NCI-H1105 (cell line): ENCODE measurements at regions not wholly inside any gene's neighbourhood (a gene's known extent, or its start where the extent isn't known, plus 50 kb on each side); places are given as distances from the start of the nearest gene placed in this dataset.
"Not testable (repeated sequence)": the region's sequence is repeated elsewhere in the genome, so short reads cannot be mapped to it uniquely, and the experiment has no call there.

ENCODE experiments used
- DNase-seq: peaks from one replicate; lab custom pipeline; 2025; lab: John Stamatoyannopoulos, UW

DNA sequence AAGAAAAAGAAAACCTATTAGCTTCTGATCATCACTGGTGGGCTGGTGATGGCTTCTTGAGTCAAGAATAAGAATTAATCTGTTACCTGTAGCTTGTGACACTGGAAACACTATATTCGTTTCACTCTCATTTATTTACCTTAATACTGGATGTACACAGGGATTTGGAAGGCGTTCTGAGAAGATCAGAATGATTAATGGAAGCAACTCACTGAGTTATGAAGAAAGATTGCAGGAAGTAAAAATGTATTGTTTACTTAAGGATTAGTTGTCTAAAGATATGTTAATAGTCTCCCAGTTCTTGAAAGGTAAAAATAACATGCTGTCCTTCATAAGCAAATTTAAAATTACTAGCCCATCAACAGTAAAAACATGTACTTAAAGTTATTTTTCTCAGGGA is 644.9 kb upstream of the NCAM2 start:
- no peak for DNase-seq

DNA sequence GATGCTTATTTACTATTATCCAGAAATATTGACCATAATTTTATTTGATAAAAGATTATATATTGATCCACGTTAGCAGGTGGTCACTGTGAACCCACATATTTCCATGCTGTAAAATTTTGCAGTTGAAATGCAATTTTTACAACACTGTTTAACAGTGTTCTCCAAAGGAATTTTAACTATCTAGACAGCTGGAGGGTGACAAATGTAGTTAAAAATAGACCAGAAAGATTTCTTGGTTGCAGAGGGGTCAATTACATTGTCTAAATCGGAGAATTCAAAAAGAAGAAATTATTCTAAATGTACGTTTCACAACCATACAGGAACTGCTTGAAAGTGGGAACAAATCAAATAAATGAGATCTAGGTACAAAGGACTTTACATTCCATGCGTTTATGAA is 625.2 kb upstream of the NCAM2 start:
- no peak for DNase-seq

- no peak for DNase-seq
Observed at GRCh38 chr21:20377250-20377649, 621.0 kb upstream of the NCAM2 start.

GRCh38 chr21:20388400-20388799 is 609.8 kb upstream of the NCAM2 start:
- no peak for DNase-seq

DNA sequence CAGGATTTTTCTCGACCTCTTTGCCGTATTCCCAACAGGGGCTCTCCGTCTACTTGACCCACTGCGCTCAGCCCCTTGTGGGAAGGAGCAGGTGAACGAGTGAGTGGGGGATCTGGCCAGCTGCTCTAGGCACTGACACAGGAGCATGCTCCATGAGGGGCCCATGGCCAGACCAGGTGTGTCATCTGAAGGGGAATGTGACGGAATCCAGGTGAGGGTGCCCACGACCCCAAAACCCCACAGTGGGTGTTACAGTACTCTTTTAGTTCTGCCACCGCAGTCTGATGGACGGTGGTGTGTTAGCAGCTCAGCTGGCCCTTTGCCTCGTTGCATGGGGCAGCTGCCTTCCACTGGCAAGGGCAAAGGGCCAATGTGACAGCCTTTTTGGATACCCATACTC is 601.4 kb upstream of the NCAM2 start:
- DNase-seq, result no peak

DNA sequence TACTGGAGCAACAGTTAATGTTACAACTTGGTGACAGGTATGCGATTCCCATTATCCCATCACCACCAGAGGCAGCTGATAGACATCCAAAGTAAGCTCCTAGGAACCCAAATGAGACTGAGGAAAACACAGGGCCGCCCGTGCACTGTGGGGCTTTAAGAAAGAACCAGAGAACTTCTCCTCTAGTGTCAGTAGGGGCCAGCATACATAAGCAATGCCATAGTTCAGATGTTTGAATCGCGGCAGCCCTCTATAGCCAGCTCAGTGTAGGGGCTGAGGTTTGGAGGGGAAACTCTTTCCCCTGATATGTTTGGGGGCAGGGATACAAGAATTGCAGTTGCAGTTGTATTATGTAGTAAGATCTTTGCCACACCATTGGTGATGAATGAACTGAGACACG is 593.3 kb upstream of the NCAM2 start:
- DNase-seq, result no peak

DNA sequence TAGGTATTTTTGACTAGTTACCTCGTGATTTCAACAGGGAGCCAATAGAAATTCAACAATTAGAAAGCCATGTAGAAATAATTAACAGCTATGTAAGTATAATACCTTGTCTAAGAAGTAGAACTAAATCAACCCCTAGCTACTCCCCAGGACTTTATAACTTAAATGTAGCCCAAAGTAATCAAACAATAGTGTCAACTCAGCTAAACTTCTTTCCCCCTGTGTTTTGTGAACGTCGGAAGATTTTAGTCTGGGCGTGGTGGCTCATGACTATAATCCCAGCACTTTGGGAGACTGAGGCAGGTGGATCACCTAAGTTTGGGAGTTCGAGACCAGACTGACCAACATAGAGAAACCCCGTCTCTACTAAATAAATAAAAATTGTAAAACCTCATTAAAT is 579.9 kb upstream of the NCAM2 start:
- DNase-seq, result no peak

DNA sequence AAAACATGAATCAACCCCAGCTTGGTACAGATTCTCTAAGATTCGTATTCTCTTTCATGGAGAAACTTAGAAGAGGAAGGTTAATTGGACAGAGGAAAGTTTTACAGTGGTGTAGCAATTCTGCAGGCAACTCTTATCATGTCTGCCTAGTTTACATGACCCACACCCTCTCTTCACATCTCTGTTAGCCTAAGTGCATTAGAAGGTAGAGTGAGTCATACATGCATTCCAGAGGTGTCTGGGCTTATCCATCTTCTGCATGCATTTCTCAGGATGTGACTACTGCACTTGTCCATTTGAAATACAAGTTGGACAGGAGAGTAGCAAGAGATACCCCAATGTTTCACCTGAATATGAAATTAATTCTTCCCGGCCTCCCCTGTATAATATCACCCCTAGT is 578.4 kb upstream of the NCAM2 start:
- no peak for DNase-seq

- no peak for DNase-seq
Observed at GRCh38 chr21:20424943-20425342, 573.3 kb upstream of the NCAM2 start.

GRCh38 chr21:20425856-20426255 is 572.4 kb upstream of the NCAM2 start:
- DNase-seq, result no peak

GRCh38 chr21:20440338-20440737 is 557.9 kb upstream of the NCAM2 start:
- no peak for DNase-seq

DNA sequence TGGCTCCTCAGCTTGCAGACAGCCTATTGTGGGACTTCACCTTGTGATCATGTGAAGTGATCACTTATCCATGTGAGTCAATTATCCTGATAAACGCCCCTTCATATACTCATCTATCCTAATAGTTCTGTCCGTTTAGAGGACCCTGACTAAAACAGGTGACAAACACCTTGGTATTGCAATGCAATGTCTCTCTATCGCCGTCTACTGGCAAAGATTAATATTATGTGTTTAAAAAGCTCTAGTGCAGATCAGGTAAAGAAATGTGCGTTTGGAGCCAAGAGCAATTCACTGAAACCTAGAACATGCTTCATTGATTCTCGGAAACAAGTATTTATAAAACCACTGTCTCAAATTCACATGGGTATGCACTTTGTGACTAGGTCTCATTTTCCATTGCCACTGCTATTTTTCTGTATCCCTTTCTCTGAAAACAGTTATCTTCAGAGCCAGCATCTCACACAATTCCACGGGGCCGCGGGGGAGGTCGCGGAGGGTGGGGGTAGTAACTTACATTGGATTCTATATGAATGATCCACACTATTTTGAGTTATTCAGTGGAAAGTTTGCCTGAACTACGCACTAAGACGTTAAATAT is 554.6 kb upstream of the NCAM2 start:
- no peak for DNase-seq

DNA sequence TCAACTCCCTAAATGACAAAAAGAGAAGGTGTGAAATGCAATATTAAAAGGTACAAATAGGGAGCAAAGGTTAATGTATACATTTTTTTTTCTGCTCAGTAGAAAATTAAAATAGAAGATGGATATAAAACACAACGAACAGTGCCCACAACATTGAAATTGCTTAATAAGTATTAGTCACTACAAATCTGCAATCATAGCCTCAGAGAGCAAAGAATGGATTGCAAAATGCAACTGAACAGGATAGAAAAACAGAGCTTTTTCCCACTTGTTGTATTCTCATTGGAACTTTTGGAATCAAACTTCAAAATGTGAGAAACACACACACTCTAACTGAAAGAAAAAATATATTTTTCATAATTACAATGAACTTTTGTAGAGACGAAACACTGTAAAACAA is 552.2 kb upstream of the NCAM2 start:
- DNase-seq, result no peak

GRCh38 chr21:20451046-20451445 is 547.2 kb upstream of the NCAM2 start:
- no peak for DNase-seq

DNA sequence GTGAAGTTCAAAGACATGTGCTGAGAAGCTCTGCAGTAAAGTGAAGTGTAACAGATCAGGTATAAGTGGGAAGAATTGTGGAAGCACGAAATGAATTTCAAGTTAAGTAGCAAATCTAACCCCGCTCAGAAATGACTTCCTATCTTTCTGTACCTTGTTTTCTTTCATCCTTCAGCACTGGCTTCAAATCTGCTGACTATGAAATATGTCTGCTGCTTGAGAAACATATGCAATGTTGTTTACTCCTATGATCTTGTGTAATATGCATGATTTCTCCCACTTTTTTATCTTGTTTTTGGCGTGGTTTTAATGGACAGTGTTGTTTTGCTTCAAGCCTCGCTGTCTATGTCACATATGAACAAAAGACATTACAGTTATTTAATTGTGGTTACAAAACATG is 545.3 kb upstream of the NCAM2 start:
- no peak for DNase-seq

- DNase-seq, result no peak
Observed at GRCh38 chr21:20459838-20460237, 538.4 kb upstream of the NCAM2 start.

DNA sequence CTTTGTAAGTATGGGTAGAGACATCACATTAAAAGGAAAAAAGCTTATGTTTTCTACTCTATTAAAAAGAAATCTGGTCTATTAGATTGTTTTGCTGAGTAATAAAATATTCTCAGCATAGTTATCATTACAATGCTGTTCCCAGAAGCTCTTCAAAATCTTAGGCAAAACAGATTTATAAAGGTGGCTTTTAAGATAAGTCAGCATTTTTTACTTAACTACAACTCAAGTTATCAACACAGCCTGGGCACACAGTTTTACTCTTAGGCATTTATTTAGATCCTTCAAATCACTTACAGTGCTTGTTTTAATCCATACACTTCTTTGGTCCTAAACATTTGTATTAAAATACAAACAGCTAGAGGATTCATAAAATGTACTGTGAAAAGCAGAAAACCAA is 534.8 kb upstream of the NCAM2 start:
- no peak for DNase-seq

DNA sequence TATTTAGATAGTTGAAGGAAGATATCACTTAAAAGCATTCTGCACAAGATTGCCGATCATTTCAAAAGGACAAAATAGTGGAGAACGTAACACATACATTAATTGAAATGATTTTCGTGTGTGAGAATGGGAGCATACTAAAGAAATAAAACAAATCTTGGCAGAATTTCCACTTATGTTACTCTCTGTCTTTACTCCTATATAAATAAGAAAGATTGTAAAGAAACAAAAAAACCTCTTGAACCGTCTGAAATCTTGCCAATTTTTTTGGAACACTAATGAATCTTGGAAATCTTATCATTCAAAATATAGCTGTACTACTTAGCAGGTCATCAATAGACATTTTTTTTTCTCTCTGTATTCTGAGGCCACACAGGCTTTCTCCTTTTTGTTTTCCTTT is 528.8 kb upstream of the NCAM2 start:
- no peak for DNase-seq

DNA sequence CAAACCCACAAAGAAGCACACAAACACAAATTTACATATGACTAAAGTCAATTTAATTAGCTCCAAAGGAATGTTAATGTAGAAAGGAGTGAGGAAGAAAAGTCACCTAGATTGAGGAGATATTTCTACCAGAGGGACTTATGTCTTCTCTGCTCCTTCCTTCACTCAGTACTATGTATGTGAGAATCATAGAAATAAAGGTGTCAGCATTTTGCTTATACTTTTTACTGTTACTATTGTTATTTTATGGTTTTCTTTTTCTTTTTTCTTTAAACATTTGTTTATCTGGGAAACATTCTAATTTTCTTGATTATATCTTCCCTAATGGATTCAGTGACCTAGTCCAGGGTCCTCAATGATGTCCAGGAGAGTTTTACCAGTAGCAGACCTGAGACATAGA is 511.9 kb upstream of the NCAM2 start:
- DNase-seq, result no peak

DNA sequence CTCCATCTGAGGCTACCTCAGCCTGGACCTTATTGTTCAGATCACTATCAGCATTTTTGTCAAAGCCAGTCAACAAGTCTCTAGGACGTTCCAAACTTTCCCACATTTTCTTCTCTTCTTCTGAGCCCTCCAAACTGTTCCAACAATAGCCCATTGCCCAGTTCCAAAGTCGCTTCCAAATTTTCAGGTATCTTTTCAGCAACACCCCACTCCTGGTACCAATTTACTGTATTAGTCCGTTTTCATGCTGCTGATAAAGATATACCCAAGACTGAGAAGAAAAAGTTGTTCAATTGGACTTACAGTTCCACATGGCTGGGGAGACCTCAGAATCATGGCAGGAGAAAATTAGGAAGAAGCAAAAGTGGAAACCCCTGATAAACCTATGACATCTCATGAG is 495.3 kb upstream of the NCAM2 start:
- DNase-seq, result not testable (repeated sequence)

GRCh38 chr21:20507783-20508182 is 490.4 kb upstream of the NCAM2 start:
- no peak for DNase-seq

DNA sequence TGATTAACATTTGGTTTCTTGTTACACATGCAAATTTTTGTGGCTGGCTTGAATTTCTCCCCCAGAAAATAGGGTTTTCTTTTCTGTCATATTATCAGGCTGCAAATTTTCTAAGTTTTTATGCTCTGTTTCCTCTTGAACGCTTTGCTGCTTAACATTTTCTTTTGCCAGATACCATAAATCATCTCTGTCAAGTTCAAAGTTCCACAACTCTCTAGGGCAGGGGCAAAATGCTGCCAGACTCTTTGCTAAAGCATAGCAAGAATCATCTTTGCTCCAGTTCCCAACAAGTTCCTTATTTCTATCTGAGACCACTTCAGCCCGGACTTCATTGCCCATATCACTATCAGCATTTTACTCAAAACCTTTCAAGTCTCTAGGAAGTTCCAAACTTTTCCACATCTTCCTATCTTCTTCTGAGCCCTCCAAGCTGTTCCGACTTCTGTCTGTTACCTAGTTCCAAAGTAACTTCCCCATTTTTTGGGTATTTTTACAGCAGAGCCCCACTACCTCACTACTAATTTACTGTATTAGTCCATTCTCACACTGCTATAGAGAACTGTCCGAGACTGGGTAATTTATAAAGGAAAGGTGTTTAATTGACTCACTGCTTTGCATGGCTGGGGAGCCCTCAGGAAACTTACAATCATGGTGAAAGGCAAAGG is 486.9 kb upstream of the NCAM2 start:
- DNase-seq, result no peak

DNA sequence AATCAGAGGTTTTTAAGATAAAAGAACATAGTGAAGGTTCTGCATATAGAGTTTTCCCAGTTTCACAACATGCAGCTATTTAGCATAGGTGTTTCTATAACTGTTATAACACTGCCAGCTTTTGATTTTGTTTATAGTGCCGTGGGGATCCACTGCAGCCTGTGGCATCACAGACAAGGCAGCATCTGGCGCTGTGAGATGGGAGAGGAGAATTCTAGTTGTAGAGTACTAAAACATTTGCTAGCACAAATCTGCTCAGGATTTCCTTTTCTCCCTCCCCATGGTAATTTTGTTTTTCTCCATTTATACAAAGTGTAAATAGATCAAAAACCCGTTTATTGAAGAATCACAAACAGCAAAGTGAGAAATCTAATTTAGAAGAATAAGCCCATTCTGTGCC is 482.8 kb upstream of the NCAM2 start:
- no peak for DNase-seq

DNA sequence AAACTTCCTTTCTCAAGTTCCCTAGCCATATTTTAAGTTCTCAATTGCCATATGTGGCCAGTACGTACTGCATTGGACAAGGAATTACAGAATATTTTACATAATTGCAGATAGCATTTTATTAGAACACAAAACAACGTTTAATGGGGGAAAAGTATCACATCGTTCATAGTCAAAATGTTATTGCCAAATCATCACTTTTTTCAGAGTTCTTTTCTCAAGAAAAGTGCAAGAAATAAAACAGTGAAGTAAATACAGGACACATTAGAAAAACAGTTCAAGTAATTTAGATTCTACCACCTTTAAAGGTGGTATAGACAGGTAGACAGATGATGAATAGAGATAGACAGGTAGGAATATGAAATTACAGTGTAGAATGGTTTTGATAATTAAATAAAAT is 479.1 kb upstream of the NCAM2 start:
- DNase-seq, result no peak
